NCI-H82 (cell line): ENCODE measurements at regions not wholly inside any gene's neighbourhood (a gene's known extent, or its start where the extent isn't known, plus 50 kb on each side); places are given as distances from the start of the nearest gene placed in this dataset.

Source experiments
- DNase-seq: peaks from one replicate; lab custom pipeline; 2025; lab: John Stamatoyannopoulos, UW

- no peak for DNase-seq
Observed at GRCh38 chr4:59238212-59238611, 1961.9 kb upstream of the ADGRL3 start.

- no peak for DNase-seq
Observed at GRCh38 chr4:59240011-59240410, 1960.1 kb upstream of the ADGRL3 start.

- no peak for DNase-seq
Observed at GRCh38 chr4:59243038-59243437, 1957.1 kb upstream of the ADGRL3 start.

- DNase-seq, result peak; percentile 12
Observed at GRCh38 chr4:59247032-59247431, 1953.1 kb upstream of the ADGRL3 start.

- DNase-seq, result no peak
Observed at GRCh38 chr4:59248313-59248712, 1951.8 kb upstream of the ADGRL3 start.

- no peak for DNase-seq
Observed at GRCh38 chr4:59249110-59249509, 1951.0 kb upstream of the ADGRL3 start.

- no peak for DNase-seq
Observed at GRCh38 chr4:59258002-59258401, 1942.1 kb upstream of the ADGRL3 start.

GRCh38 chr4:59307609-59308008 is 1892.5 kb upstream of the ADGRL3 start:
- DNase-seq, result no peak

- DNase-seq, result no peak
Observed at GRCh38 chr4:59314637-59315036, 1885.5 kb upstream of the ADGRL3 start.

- no peak for DNase-seq
Observed at GRCh38 chr4:59339631-59340030, 1860.5 kb upstream of the ADGRL3 start.

- no peak for DNase-seq
Observed at GRCh38 chr4:59341506-59341905, 1858.6 kb upstream of the ADGRL3 start.

GRCh38 chr4:59348949-59349348 is 1851.2 kb upstream of the ADGRL3 start:
- DNase-seq, result no peak

- no peak for DNase-seq
Observed at GRCh38 chr4:59369229-59369628, 1830.9 kb upstream of the ADGRL3 start.

- DNase-seq, result no peak
Observed at GRCh38 chr4:59374416-59374815, 1825.7 kb upstream of the ADGRL3 start.

- no peak for DNase-seq
Observed at GRCh38 chr4:59380841-59381366, 1819.2 kb upstream of the ADGRL3 start.

GRCh38 chr4:59381591-59381990 is 1818.5 kb upstream of the ADGRL3 start:
- DNase-seq, result no peak

GRCh38 chr4:59387759-59388758 is 1812.1 kb upstream of the ADGRL3 start:
- DNase-seq, result peak; percentile 15

- DNase-seq, result no peak
Observed at GRCh38 chr4:59393780-59394179, 1806.3 kb upstream of the ADGRL3 start.

- DNase-seq, result no peak
Observed at GRCh38 chr4:59400334-59400733, 1799.8 kb upstream of the ADGRL3 start.

- no peak for DNase-seq
Observed at GRCh38 chr4:59409647-59410046, 1790.5 kb upstream of the ADGRL3 start.

- DNase-seq, result no peak
Observed at GRCh38 chr4:59412739-59413138, 1787.4 kb upstream of the ADGRL3 start.

GRCh38 chr4:59455751-59456150 is 1744.4 kb upstream of the ADGRL3 start:
- DNase-seq, result no peak

- no peak for DNase-seq
Observed at GRCh38 chr4:59457576-59457975, 1742.5 kb upstream of the ADGRL3 start.
